Neural progenitor cell (in vitro differentiated cells): ENCODE measurements at regions not wholly inside any gene's neighbourhood (a gene's known extent, or its start where the extent isn't known, plus 50 kb on each side); places are given as distances from the start of the nearest gene placed in this dataset.

ENCODE experiments used
- DNase-seq: peaks from one replicate; pipeline ENCODE4 v3.0.0-alpha.2; 2016; ENCODE audit warnings: low spot score
- H2AFZ ChIP-seq: fragments of 200-600 bp; sonication (generic); replicated peaks from 2 replicates; pipeline ENCODE4 v1.6.1; 2016; ENCODE audit warnings: antibody characterized with exemption
- H3F3A ChIP-seq: fragments of 200-600 bp; sonication (generic); 2 replicates; pipeline ENCODE4 v1.6.1; 2016; ENCODE audit warnings: antibody characterized with exemption, low read depth
- H3K27ac ChIP-seq: fragments of 200-600 bp; sonication (generic); 2 replicates; pipeline ENCODE4 v1.5.1; 2016; ENCODE audit warnings: mild to moderate bottlenecking
- H3K27me3 ChIP-seq: fragments of 200-600 bp; sonication (generic); 2 replicates; pipeline ENCODE4 v1.6.1; 2016; ENCODE audit warnings: mild to moderate bottlenecking, moderate library complexity
- H3K36me3 ChIP-seq: fragments of 200-600 bp; sonication (generic); 2 replicates; pipeline ENCODE4 v1.5.1; 2016
- H3K4me1 ChIP-seq: fragments of 200-600 bp; sonication (generic); 2 replicates; pipeline ENCODE4 v1.6.1; 2016; ENCODE audit warnings: mixed run types
- H3K4me2 ChIP-seq: fragments of 200-600 bp; sonication (generic); 2 replicates; pipeline ENCODE4 v1.6.1; 2016
- H3K4me3 ChIP-seq: fragments of 200-600 bp; sonication (generic); 2 replicates; pipeline ENCODE4 v1.5.1; 2016
- H3K79me2 ChIP-seq: fragments of 200-600 bp; sonication (generic); 2 replicates; pipeline ENCODE4 v1.6.1; 2016; ENCODE audit warnings: low read depth
- H3K9ac ChIP-seq: fragments of 200-600 bp; sonication (generic); 2 replicates; pipeline ENCODE4 v1.6.1; 2016
- H3K9me3 ChIP-seq: fragments of 200-600 bp; sonication (generic); 2 replicates; pipeline ENCODE4 v1.5.1; 2016; ENCODE audit warnings: low read depth
- H4K20me1 ChIP-seq: fragments of 200-600 bp; sonication (generic); 2 replicates; pipeline ENCODE4 v1.6.1; 2016; ENCODE audit warnings: low read depth
- H3K27ac Mint-ChIP-seq: 3 replicates; pipeline ENCODE4 v1.8.0; 2021; ENCODE audit warnings: mixed read lengths
- H3K27me3 Mint-ChIP-seq: 2 replicates; pipeline ENCODE4 v1.8.0; 2022; ENCODE audit warnings: low read depth, mild to moderate bottlenecking, inconsistent platforms, moderate library complexity, mixed read lengths; ENCODE audit not compliant: insufficient read depth
- H3K36me3 Mint-ChIP-seq: 3 replicates; pipeline ENCODE4 v1.8.0; 2021; ENCODE audit warnings: mixed read lengths
- H3K4me1 Mint-ChIP-seq: 3 replicates; pipeline ENCODE4 v1.8.0; 2021; ENCODE audit warnings: mixed read lengths
- H3K4me3 Mint-ChIP-seq: 3 replicates; pipeline ENCODE4 v1.8.0; 2021; ENCODE audit warnings: mild to moderate bottlenecking, moderate library complexity, mixed read lengths
- H3K9me3 Mint-ChIP-seq: 3 replicates; pipeline ENCODE4 v1.8.0; 2020; ENCODE audit warnings: mixed read lengths
- EZH2 ChIP-seq: fragments of 200-600 bp; sonication (generic); IDR thresholded peaks from 2 replicates; pipeline ENCODE4 v1.6.1; 2017; ENCODE audit warnings: antibody characterized with exemption, mild to moderate bottlenecking, moderate library complexity
- EZH2phosphoT487 ChIP-seq: fragments of 200-600 bp; sonication (generic); IDR thresholded peaks from 2 replicates; pipeline ENCODE4 v1.6.1; 2017; ENCODE audit warnings: antibody characterized with exemption
- TF ChIP-seq, protein P1 (sequence below): fragments of 200-600 bp; sonication (generic); IDR thresholded peaks from 2 replicates; pipeline ENCODE4 v1.5.1; 2017; ENCODE audit warnings: antibody characterized with exemption, mild to moderate bottlenecking

DNA sequence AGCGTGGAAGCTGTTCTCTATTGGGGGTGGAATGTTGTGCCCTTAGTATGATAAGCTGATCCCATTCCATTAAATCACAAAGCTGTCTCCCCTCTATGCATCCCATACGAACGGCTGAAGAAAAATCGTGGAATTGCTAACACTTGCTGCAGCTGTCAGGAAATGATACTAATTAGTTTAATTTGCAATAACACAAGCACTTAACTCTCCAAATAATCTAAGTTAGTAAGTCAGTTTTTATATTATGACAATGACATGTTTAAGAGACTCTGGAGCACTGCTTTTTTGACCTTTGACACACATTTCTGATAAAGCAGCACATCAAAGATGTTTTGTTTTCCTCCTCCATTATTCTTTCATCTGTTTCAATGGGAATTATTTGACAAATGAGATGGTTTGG is 123.7 kb upstream of the SATB2 start:
- Mint-ChIP-seq H3K36me3 (no peaks in the 10 kb centered on the region), H3K27me3 (no peaks in the 10 kb centered on the region), H3K9me3 (no peaks in the 10 kb centered on the region), H3K4me3 (peak overlapping the region; percentile 75), H3K27ac (peak overlapping the region; percentile 61), H3K4me1 (peaks cover 29% of the 10 kb centered on the region)
- Histone ChIP-seq H4K20me1 (no peaks in the 10 kb centered on the region), H3F3A (peaks cover 22% of the 10 kb centered on the region), H3K36me3 (no peaks in the 10 kb centered on the region), H3K4me1 (peaks cover 36% of the 10 kb centered on the region), H3K4me2 (peak overlapping the region; percentile 85), H3K79me2 (no peaks in the 10 kb centered on the region), H3K27ac (peak overlapping the region; percentile 94), H3K9me3 (no peaks in the 10 kb centered on the region), H3K9ac (no peak overlapping the region), H2AFZ (peak overlapping the region; percentile 98), H3K4me3 (peak overlapping the region; percentile 43), H3K27me3 (no peaks in the 10 kb centered on the region)
- TF ChIP-seq EZH2 (no peak), EZH2phosphoT487 (no peak)
- TF ChIP-seq, protein P1, sequence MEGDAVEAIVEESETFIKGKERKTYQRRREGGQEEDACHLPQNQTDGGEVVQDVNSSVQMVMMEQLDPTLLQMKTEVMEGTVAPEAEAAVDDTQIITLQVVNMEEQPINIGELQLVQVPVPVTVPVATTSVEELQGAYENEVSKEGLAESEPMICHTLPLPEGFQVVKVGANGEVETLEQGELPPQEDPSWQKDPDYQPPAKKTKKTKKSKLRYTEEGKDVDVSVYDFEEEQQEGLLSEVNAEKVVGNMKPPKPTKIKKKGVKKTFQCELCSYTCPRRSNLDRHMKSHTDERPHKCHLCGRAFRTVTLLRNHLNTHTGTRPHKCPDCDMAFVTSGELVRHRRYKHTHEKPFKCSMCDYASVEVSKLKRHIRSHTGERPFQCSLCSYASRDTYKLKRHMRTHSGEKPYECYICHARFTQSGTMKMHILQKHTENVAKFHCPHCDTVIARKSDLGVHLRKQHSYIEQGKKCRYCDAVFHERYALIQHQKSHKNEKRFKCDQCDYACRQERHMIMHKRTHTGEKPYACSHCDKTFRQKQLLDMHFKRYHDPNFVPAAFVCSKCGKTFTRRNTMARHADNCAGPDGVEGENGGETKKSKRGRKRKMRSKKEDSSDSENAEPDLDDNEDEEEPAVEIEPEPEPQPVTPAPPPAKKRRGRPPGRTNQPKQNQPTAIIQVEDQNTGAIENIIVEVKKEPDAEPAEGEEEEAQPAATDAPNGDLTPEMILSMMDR = no peak
- no peak for DNase-seq

DNA sequence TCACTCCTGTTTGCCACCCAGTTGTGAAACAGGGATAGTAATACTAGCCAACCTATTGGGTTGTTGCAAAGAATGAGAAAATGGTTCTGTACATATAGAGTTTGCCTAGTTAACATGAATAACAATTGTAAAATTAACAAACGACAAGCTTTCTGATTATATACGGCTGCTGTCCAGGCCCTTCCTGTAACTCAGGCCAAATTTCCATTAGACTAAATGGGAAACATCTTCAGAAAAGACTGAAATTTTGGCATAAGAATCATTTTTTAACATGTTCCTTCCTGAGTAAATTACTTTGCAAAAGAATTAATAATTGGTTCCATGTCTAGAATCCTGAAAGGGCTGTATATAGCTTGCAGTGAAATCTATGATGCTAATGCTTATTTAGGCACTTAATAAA is 117.7 kb upstream of the SATB2 start:
- Histone ChIP-seq H3K79me2 (no peaks in the 10 kb centered on the region), H3K9ac (no peak overlapping the region), H3K27ac (no peak overlapping the region), H3F3A (no peaks in the 10 kb centered on the region), H3K36me3 (no peaks in the 10 kb centered on the region), H4K20me1 (no peaks in the 10 kb centered on the region), H3K27me3 (no peaks in the 10 kb centered on the region), H3K4me1 (peaks cover 5% of the 10 kb centered on the region), H3K4me3 (no peak overlapping the region), H2AFZ (no peak overlapping the region), H3K4me2 (no peak overlapping the region), H3K9me3 (no peaks in the 10 kb centered on the region)
- H3K9me3 Mint-ChIP-seq = no peaks in the 10 kb centered on the region
- no peaks in the 10 kb centered on the region for H3K36me3 Mint-ChIP-seq
- no peak for DNase-seq
- no peaks in the 10 kb centered on the region for H3K27me3 Mint-ChIP-seq
- no peak overlapping the region for H3K27ac Mint-ChIP-seq
- H3K4me3 Mint-ChIP-seq = no peak overlapping the region
- TF ChIP-seq, protein P1 = no peak
- TF ChIP-seq EZH2phosphoT487 (no peak), EZH2 (no peak)
- peaks cover under 1% of the 10 kb centered on the region for H3K4me1 Mint-ChIP-seq

DNA sequence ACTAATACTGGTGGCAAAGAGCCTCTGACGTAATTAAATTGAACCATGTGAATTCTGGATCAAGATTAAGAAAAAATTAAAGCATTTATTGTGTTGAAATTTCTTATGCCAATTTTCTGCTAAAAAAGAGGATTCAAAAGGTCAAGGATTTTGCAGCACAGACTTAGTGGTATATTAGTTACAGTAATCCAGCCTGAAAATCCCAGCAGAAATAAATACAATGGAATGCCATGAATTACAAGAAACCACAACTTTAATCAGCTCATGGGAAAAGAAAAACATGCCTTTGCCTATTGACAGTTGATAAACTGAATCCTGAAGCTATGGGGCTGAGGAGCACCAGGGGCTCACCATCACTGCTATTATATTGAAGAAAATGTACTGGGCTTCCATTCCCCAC is 114.8 kb upstream of the SATB2 start:
- no peaks in the 10 kb centered on the region for H3K36me3 Mint-ChIP-seq
- H3K27ac ChIP-seq = no peak overlapping the region
- H3K9me3 Mint-ChIP-seq = no peaks in the 10 kb centered on the region
- no peak overlapping the region for H3K4me3 Mint-ChIP-seq
- H2AFZ ChIP-seq = peak overlapping the region; percentile 15
- no peaks in the 10 kb centered on the region for H3K27me3 ChIP-seq
- no peak overlapping the region for H3K27ac Mint-ChIP-seq
- H3K9ac ChIP-seq = no peak overlapping the region
- TF ChIP-seq, protein P1 = no peak
- TF ChIP-seq EZH2 (no peak), EZH2phosphoT487 (no peak)
- H3K27me3 Mint-ChIP-seq = no peaks in the 10 kb centered on the region
- no peak overlapping the region for H3K4me3 ChIP-seq
- no peak for DNase-seq
- H3K4me1 Mint-ChIP-seq = no peaks in the 10 kb centered on the region
- H3K36me3 ChIP-seq = no peaks in the 10 kb centered on the region
- no peaks in the 10 kb centered on the region for H3K4me1 ChIP-seq
- no peaks in the 10 kb centered on the region for H4K20me1 ChIP-seq
- H3K9me3 ChIP-seq = no peaks in the 10 kb centered on the region
- H3K4me2 ChIP-seq = no peak overlapping the region
- H3K79me2 ChIP-seq = no peaks in the 10 kb centered on the region
- H3F3A ChIP-seq = no peaks in the 10 kb centered on the region
